ENCODE measurements at regions not wholly inside any gene's neighbourhood (a gene's known extent, or its start where the extent isn't known, plus 50 kb on each side); places are given as distances from the start of the nearest gene placed in this dataset.

- no peak for DNase-seq
Measured at GRCh38 chr6:166841216-166841615, 115.1 kb downstream of the RNASET2 start.

- DNase-seq: no peak
Measured at GRCh38 chr6:166839569-166839968, 116.8 kb downstream of the RNASET2 start.

- DNase-seq: no peak
Measured at GRCh38 chr6:166838987-166839386, 117.4 kb downstream of the RNASET2 start.

GRCh38 chr6:166836785-166837718 is 119.3 kb downstream of the RNASET2 start:
- no peak for DNase-seq

- DNase-seq: no peak
Measured at GRCh38 chr6:166834049-166834448, 122.3 kb downstream of the RNASET2 start.

GRCh38 chr6:166830891-166831363 is 125.4 kb downstream of the RNASET2 start:
- DNase-seq: no peak

- DNase-seq: no peak
Measured at GRCh38 chr6:166830185-166830890, 126.0 kb downstream of the RNASET2 start.

- no peak for DNase-seq
Measured at GRCh38 chr6:166826264-166826663, 130.1 kb downstream of the RNASET2 start.

GRCh38 chr6:166825553-166826145 is 130.7 kb downstream of the RNASET2 start:
- peak; percentile 18 for DNase-seq

GRCh38 chr6:166824880-166825250 is 131.5 kb downstream of the RNASET2 start:
- no peak for DNase-seq

- DNase-seq: no peak
Measured at GRCh38 chr6:166824146-166824879, 132.0 kb downstream of the RNASET2 start.

GRCh38 chr6:166822609-166823008 is 133.7 kb downstream of the RNASET2 start:
- DNase-seq: no peak

GRCh38 chr6:166820483-166820882 is 135.9 kb downstream of the RNASET2 start:
- no peak for DNase-seq

- no peak for DNase-seq
Measured at GRCh38 chr6:166820070-166820469, 136.3 kb downstream of the RNASET2 start.

- DNase-seq: no peak
Measured at GRCh38 chr6:166815629-166816028, 140.7 kb downstream of the RNASET2 start.

GRCh38 chr6:166814390-166814789 is 142.0 kb downstream of the RNASET2 start:
- no peak for DNase-seq

- DNase-seq: no peak
Measured at GRCh38 chr6:166813461-166813860, 142.9 kb downstream of the RNASET2 start.

- DNase-seq: no peak
Measured at GRCh38 chr6:166810864-166811263, 145.5 kb downstream of the RNASET2 start.

- no peak for DNase-seq
Measured at GRCh38 chr6:166809721-166810120, 146.6 kb downstream of the RNASET2 start.

- no peak for DNase-seq
Measured at GRCh38 chr6:166806962-166807757, 149.2 kb downstream of the RNASET2 start.

GRCh38 chr6:166806217-166806838 is 150.0 kb downstream of the RNASET2 start:
- DNase-seq: no peak

All from EL (cell line).